GM18520 (cell line): ENCODE measurements at regions not wholly inside any gene's neighbourhood (a gene's known extent, or its start where the extent isn't known, plus 50 kb on each side); places are given as distances from the start of the nearest gene placed in this dataset.

Experiments
- ATAC-seq: cut with Tn5 transposase; IDR thresholded peaks from one replicate; pipeline ENCODE4 v1.9.1; 2021; ENCODE audit not compliant: unreplicated experiment

GRCh38 chr9:550333-550732 lies 291.2 kb upstream of the DMRT1 start:
- ATAC-seq: no peak

GRCh38 chr9:551986-552929 lies 289.2 kb upstream of the DMRT1 start:
- no peak for ATAC-seq

GRCh38 chr9:555493-555892 lies 286.0 kb upstream of the DMRT1 start:
- ATAC-seq: no peak

GRCh38 chr9:556199-556598 lies 285.3 kb upstream of the DMRT1 start:
- ATAC-seq: no peak

GRCh38 chr9:556675-557074 lies 284.8 kb upstream of the DMRT1 start:
- no peak for ATAC-seq

GRCh38 chr9:557601-558201 lies 283.8 kb upstream of the DMRT1 start:
- no peak for ATAC-seq

GRCh38 chr9:561427-561826 lies 280.1 kb upstream of the DMRT1 start:
- ATAC-seq: no peak

GRCh38 chr9:563200-563599 lies 278.3 kb upstream of the DMRT1 start:
- ATAC-seq: no peak

GRCh38 chr9:565528-565927 lies 276.0 kb upstream of the DMRT1 start:
- ATAC-seq: no peak

GRCh38 chr9:567128-567746 lies 274.3 kb upstream of the DMRT1 start:
- peak; percentile 86 for ATAC-seq

- no peak for ATAC-seq
Observed at GRCh38 chr9:567747-568305, 273.7 kb upstream of the DMRT1 start.

GRCh38 chr9:569296-569695 lies 272.2 kb upstream of the DMRT1 start:
- no peak for ATAC-seq

- no peak for ATAC-seq
Observed at GRCh38 chr9:570187-570586, 271.3 kb upstream of the DMRT1 start.

GRCh38 chr9:571066-571465 lies 270.4 kb upstream of the DMRT1 start:
- no peak for ATAC-seq

GRCh38 chr9:571741-572140 lies 269.8 kb upstream of the DMRT1 start:
- ATAC-seq: no peak

- no peak for ATAC-seq
Observed at GRCh38 chr9:573691-574410, 267.6 kb upstream of the DMRT1 start.

- ATAC-seq: no peak
Observed at GRCh38 chr9:575139-575538, 266.4 kb upstream of the DMRT1 start.

GRCh38 chr9:580652-581342 lies 260.7 kb upstream of the DMRT1 start:
- no peak for ATAC-seq

GRCh38 chr9:581673-582497 lies 259.6 kb upstream of the DMRT1 start:
- no peak for ATAC-seq

- no peak for ATAC-seq
Observed at GRCh38 chr9:582775-583174, 258.7 kb upstream of the DMRT1 start.
